IMR-90 (cell line): ENCODE measurements at regions not wholly inside any gene's neighbourhood (a gene's known extent, or its start where the extent isn't known, plus 50 kb on each side); places are given as distances from the start of the nearest gene placed in this dataset.

Experiments used
- FOS ChIP-seq: fragments of 150-350 bp; IDR thresholded peaks from 2 replicates; pipeline ENCODE4 v1.6.1; 2016; ENCODE audit warnings: low read depth, low read length
- MAZ ChIP-seq: IDR thresholded peaks from 2 replicates; pipeline ENCODE4 v1.6.1; 2012; ENCODE audit warnings: low read depth, mild to moderate bottlenecking, low read length, improper control_type of control experiment, moderate library complexity, borderline replicate concordance
- NFE2L2 ChIP-seq: fragments of 150-350 bp; IDR thresholded peaks from 2 replicates; pipeline ENCODE4 v1.6.1; 2016; ENCODE audit warnings: low read depth, mild to moderate bottlenecking, low read length
- POLR2A ChIP-seq: IDR thresholded peaks from 2 replicates; pipeline ENCODE4 v1.6.1; 2012; ENCODE audit warnings: mild to moderate bottlenecking, low read depth, low read length
- RAD21 ChIP-seq: IDR thresholded peaks from 2 replicates; pipeline ENCODE4 v1.6.1; 2012; ENCODE audit warnings: low read length, improper control_type of control experiment
- TF ChIP-seq, protein P1 (sequence below): conservative IDR thresholded peaks from 2 replicates; pipeline ENCODE4 v1.5.1; 2012; ENCODE audit warnings: mild to moderate bottlenecking, low read depth, low read length, improper control_type of control experiment

DNA sequence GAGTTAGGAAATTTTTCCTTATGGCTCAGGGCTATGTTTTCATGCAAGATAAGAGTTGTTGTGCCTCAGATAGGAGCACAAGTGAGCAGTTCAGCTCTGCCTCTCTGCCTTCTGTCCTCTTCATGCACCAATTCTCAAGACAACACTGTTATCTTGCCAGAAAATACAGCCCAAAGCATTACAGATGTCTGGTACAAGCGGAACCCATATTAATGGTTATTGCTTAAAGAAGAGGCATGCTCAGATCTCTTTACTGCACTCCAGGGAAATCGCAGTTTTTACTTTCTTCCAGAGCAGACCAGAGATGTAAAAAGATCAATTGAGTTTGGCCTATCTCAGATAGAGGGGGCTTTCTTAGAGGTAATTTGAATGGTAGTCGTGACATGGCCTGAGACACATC is 361.6 kb upstream of the WWC1 start:
- TF ChIP-seq, protein P1, sequence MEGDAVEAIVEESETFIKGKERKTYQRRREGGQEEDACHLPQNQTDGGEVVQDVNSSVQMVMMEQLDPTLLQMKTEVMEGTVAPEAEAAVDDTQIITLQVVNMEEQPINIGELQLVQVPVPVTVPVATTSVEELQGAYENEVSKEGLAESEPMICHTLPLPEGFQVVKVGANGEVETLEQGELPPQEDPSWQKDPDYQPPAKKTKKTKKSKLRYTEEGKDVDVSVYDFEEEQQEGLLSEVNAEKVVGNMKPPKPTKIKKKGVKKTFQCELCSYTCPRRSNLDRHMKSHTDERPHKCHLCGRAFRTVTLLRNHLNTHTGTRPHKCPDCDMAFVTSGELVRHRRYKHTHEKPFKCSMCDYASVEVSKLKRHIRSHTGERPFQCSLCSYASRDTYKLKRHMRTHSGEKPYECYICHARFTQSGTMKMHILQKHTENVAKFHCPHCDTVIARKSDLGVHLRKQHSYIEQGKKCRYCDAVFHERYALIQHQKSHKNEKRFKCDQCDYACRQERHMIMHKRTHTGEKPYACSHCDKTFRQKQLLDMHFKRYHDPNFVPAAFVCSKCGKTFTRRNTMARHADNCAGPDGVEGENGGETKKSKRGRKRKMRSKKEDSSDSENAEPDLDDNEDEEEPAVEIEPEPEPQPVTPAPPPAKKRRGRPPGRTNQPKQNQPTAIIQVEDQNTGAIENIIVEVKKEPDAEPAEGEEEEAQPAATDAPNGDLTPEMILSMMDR = no peak
- TF ChIP-seq NFE2L2 (no peak), MAZ (no peak), RAD21 (no peak), POLR2A (no peak), FOS (no peak)
